ENCODE measurements at regions not wholly inside any gene's neighbourhood (a gene's known extent, or its start where the extent isn't known, plus 50 kb on each side); places are given as distances from the start of the nearest gene placed in this dataset.

DNA sequence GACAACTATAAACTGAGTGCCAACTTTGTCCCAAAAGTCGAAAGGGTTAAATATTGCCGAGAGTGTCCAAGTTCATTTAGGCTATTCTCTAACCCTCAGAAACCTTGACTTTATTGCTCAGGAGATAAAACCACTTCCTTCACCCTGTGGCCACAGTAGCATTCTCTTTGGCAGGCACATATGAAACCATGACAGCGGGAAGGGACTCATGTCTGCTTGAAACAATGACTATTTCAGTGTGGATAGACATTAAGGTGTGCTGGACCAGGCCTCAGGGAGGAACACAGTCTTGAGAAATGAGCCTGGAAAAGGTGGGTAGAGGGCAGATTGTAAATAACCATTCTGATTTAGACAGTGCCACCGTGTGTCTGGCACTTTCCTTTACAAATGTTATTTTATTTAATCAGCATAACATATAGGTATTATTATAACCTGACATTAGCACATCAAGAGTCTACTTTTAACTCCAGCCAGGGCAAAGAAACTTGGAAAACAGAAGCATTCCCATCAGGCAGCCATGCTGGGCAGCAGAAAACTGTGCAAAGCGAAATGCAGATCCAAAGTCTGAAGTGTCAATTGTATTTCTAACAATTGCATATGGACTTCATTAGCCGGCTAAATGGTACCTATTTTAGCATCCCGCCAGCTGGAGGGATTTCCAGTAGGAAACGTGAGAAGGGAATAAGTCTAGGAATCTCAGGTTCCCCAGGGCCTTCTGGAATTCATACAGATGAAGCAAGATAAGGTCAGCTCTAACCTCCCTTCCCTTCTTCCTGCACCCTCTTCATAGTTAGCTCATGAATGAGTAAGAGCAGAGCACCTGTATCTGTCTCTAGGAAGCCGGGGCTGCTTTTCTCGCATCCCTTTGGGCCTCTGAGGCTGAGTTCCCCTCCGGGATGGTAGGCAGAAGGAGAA lies 212.8 kb upstream of the ELAC2 start:
- Histone ChIP-seq H3K4me2 (replicated peaks; ENCODE audit: extremely low read depth, low read length, poor library complexity, severe bottlenecking) (no peak overlapping the region), H3K4me3 (replicated peaks in 1 of 3; ENCODE audit: low read depth in 2 of 3, low read length in 3 of 3) (no peak overlapping the region), H4K20me1 (ENCODE audit: insufficient read depth, low read length) (no peaks in the 10 kb centered on the region), H3K27me3 (ENCODE audit: control insufficient read depth in 2 of 2, insufficient read depth in 2 of 2, low read length in 2 of 2) (no peaks in the 10 kb centered on the region), H3K9me3 (replicated peaks in 1 of 2; ENCODE audit: control insufficient read depth in 1 of 2, insufficient read depth in 1 of 2, low read length in 2 of 2) (no peaks in the 10 kb centered on the region), H3K79me2 (ENCODE audit: insufficient read depth, low read length) (no peaks in the 10 kb centered on the region), H3K27ac (ENCODE audit: low read depth in 1 of 2, low read length in 2 of 2) (no peak overlapping the region), H3K4me1 (ENCODE audit: control insufficient read depth in 1 of 2, insufficient read depth in 2 of 2, low read length in 2 of 2) (no peaks in the 10 kb centered on the region), H3K9ac (ENCODE audit: insufficient read depth, low read length, poor library complexity, severe bottlenecking) (no peak overlapping the region), H2AFZ (ENCODE audit: insufficient read depth, low read depth, low read length, poor library complexity, severe bottlenecking) (no peak overlapping the region), H3K36me3 (replicated peaks in 1 of 2; ENCODE audit: control insufficient read depth in 1 of 2, insufficient read depth in 2 of 2, low read length in 2 of 2) (no peaks in the 10 kb centered on the region)
- 61% methylated on average over 4 of the region's 11 CpGs for WGBS (ENCODE audit: insufficient coverage)
- no peaks in the 10 kb centered on the region for H3K27me3 Mint-ChIP-seq (ENCODE audit: low read depth in 3 of 3)
- DNase-seq: no peak
- H3K27ac Mint-ChIP-seq: no peak overlapping the region
- H3K36me3 Mint-ChIP-seq: no peaks in the 10 kb centered on the region
- H3K9me3 Mint-ChIP-seq: peaks cover 2 to 8% (median 3%) of the 10 kb centered on the region in 7 donors
- intact Hi-C loops (cut with micrococcal nuclease): no loop called here
- TF ChIP-seq, protein P1, sequence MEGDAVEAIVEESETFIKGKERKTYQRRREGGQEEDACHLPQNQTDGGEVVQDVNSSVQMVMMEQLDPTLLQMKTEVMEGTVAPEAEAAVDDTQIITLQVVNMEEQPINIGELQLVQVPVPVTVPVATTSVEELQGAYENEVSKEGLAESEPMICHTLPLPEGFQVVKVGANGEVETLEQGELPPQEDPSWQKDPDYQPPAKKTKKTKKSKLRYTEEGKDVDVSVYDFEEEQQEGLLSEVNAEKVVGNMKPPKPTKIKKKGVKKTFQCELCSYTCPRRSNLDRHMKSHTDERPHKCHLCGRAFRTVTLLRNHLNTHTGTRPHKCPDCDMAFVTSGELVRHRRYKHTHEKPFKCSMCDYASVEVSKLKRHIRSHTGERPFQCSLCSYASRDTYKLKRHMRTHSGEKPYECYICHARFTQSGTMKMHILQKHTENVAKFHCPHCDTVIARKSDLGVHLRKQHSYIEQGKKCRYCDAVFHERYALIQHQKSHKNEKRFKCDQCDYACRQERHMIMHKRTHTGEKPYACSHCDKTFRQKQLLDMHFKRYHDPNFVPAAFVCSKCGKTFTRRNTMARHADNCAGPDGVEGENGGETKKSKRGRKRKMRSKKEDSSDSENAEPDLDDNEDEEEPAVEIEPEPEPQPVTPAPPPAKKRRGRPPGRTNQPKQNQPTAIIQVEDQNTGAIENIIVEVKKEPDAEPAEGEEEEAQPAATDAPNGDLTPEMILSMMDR (IDR thresholded peaks at IDR 0.05): no peak
- no peak overlapping the region for H3K4me3 Mint-ChIP-seq
- no peaks in the 10 kb centered on the region for H3K4me1 Mint-ChIP-seq

DNA sequence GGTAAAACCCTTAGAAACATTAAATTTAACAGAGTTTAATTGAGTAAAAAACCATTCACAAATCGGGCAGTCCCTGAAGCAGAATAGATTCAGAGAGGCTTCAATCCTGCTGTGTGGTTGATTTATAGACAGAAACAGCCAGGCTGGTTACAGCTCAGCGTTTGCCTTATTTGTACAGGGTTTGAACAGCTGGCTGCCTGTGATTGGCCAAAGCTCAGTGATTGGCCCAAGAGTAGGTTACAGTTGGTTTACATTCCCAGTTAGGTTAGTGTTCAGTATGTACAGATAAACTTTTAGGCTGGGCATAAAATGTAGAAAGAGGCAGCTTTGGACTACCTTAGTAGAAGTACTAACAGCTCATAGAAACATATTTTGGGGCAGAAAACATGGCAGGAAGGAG lies 210.4 kb upstream of the ELAC2 start:
- intact Hi-C loops (cut with micrococcal nuclease): no loop called here
- H3K9me3 Mint-ChIP-seq: peaks cover 0 to 5% (median 2%) of the 10 kb centered on the region in 7 donors

More for the DNA sequence above, 210.4 kb upstream of the ELAC2 start:
- 83% methylated on average over 2 of the region's 2 CpGs for WGBS (ENCODE audit: insufficient coverage)
- Mint-ChIP-seq H3K27ac (no peak overlapping the region), H3K27me3 (ENCODE audit: low read depth in 3 of 3) (peaks cover 0 to 2% (median 0%) of the 10 kb centered on the region in 3 donors), H3K36me3 (no peaks in the 10 kb centered on the region), H3K4me3 (no peak overlapping the region), H3K4me1 (no peaks in the 10 kb centered on the region)
- Histone ChIP-seq H3K27ac (ENCODE audit: low read depth in 1 of 2, low read length in 2 of 2) (no peak overlapping the region), H3K4me2 (replicated peaks; ENCODE audit: extremely low read depth, low read length, poor library complexity, severe bottlenecking) (no peak overlapping the region), H4K20me1 (ENCODE audit: insufficient read depth, low read length) (no peaks in the 10 kb centered on the region), H3K4me3 (replicated peaks in 1 of 3; ENCODE audit: low read depth in 2 of 3, low read length in 3 of 3) (no peak overlapping the region), H3K36me3 (replicated peaks in 1 of 2; ENCODE audit: control insufficient read depth in 1 of 2, insufficient read depth in 2 of 2, low read length in 2 of 2) (no peaks in the 10 kb centered on the region), H3K9me3 (replicated peaks in 1 of 2; ENCODE audit: control insufficient read depth in 1 of 2, insufficient read depth in 1 of 2, low read length in 2 of 2) (no peaks in the 10 kb centered on the region), H3K4me1 (ENCODE audit: control insufficient read depth in 1 of 2, insufficient read depth in 2 of 2, low read length in 2 of 2) (no peaks in the 10 kb centered on the region), H3K9ac (ENCODE audit: insufficient read depth, low read length, poor library complexity, severe bottlenecking) (no peak overlapping the region), H3K27me3 (ENCODE audit: control insufficient read depth in 2 of 2, insufficient read depth in 2 of 2, low read length in 2 of 2) (no peaks in the 10 kb centered on the region), H2AFZ (ENCODE audit: insufficient read depth, low read depth, low read length, poor library complexity, severe bottlenecking) (no peak overlapping the region), H3K79me2 (ENCODE audit: insufficient read depth, low read length) (no peaks in the 10 kb centered on the region)
- TF ChIP-seq, protein P1 (IDR thresholded peaks at IDR 0.05): no peak
- no peak for DNase-seq

Data from CD14-positive monocyte (primary cell).